Stimulated activated naive CD8-positive, alpha-beta T cell treated with anti-CD3 and anti-CD28 coated beads, Interleukin-15, amount 100 ng/mL, for 72 hours (primary cell): ENCODE measurements at regions not wholly inside any gene's neighbourhood (a gene's known extent, or its start where the extent isn't known, plus 50 kb on each side); places are given as distances from the start of the nearest gene placed in this dataset.
"Not testable (repeated sequence)": the region's sequence is repeated elsewhere in the genome, so short reads cannot be mapped to it uniquely, and the experiment has no call there.

Source experiments
- ATAC-seq: fragments of 150-1000 bp; cut with Tn5 transposase; 2 replicates; pipeline ENCODE4 v1.10.0; 2021; ENCODE audit warnings: mild to moderate bottlenecking, moderate library complexity
- DNase-seq, 2 donors: peaks; one replicate each; pipeline ENCODE4 v3.0.0; 2021 to 2022
- H3K27ac Mint-ChIP-seq, 2 donors: one replicate each; pipeline ENCODE4 v1.8.0; 2022; ENCODE audit warnings: mild to moderate bottlenecking in 2 of 2, mixed read lengths in 2 of 2, moderate library complexity in 2 of 2
- H3K27me3 Mint-ChIP-seq: one replicate; pipeline ENCODE4 v1.8.0; 2022; ENCODE audit warnings: mixed read lengths
- H3K4me1 Mint-ChIP-seq: one replicate; pipeline ENCODE4 v1.8.0; 2022; ENCODE audit warnings: mild to moderate bottlenecking, mixed read lengths
- H3K4me3 Mint-ChIP-seq, 2 donors: one replicate each; pipeline ENCODE4 v1.8.0; 2022; ENCODE audit warnings: mild to moderate bottlenecking in 2 of 2, mixed read lengths in 2 of 2, moderate library complexity in 1 of 2
- H3K9me3 Mint-ChIP-seq, 2 donors: one replicate each; pipeline ENCODE4 v1.8.0; 2022; ENCODE audit warnings: mixed read lengths in 2 of 2

DNA sequence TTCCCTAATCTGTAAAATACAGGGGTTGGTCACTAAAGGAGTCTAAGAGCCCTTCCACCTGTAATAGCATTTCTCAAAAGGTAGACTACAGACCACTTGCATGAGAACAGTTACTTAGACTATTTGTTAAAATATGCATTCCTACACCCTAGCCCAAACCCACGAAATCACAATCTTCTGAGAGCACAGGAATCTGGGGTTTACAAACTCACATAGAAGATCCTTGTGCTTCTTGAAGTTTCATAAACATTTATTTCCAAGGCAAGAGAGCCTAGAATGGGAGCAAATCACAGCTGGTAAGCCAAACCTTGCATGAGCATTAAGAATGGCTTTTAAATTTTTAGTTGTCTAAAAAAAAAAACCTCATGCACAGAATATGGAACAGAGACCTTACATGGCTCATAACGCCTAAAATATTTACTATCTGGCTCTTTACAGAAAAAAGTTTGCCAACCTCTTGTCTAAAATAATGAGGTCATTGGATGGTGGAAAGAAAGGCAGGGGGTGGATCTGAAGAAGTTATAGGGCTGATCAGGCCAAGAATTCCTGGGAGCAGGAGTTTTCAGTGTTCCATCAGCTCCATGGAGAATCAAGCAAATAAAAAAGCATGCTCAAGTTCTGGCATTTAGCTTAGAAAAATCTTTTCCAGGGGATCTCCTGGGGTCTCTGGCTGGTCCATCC lies 133.4 kb downstream of the CCDC34 start:
- H3K9me3 Mint-ChIP-seq = no peaks in the 10 kb centered on the region
- no peak overlapping the region for H3K4me3 Mint-ChIP-seq
- H3K27me3 Mint-ChIP-seq = peaks cover 9% of the 10 kb centered on the region
- H3K4me1 Mint-ChIP-seq = no peaks in the 10 kb centered on the region
- ATAC-seq = no peak
- DNase-seq = no peak
- H3K27ac Mint-ChIP-seq = no peak overlapping the region

- H3K27ac Mint-ChIP-seq = no peak overlapping the region
- no peak for ATAC-seq
- H3K4me3 Mint-ChIP-seq = no peak overlapping the region
- no peaks in the 10 kb centered on the region for H3K9me3 Mint-ChIP-seq
- H3K4me1 Mint-ChIP-seq = no peaks in the 10 kb centered on the region
- peaks cover 9% of the 10 kb centered on the region for H3K27me3 Mint-ChIP-seq
- no peak for DNase-seq
These were observed 134.1 kb downstream of the CCDC34 start for GRCh38 chr11:27228906-27229290.

DNA sequence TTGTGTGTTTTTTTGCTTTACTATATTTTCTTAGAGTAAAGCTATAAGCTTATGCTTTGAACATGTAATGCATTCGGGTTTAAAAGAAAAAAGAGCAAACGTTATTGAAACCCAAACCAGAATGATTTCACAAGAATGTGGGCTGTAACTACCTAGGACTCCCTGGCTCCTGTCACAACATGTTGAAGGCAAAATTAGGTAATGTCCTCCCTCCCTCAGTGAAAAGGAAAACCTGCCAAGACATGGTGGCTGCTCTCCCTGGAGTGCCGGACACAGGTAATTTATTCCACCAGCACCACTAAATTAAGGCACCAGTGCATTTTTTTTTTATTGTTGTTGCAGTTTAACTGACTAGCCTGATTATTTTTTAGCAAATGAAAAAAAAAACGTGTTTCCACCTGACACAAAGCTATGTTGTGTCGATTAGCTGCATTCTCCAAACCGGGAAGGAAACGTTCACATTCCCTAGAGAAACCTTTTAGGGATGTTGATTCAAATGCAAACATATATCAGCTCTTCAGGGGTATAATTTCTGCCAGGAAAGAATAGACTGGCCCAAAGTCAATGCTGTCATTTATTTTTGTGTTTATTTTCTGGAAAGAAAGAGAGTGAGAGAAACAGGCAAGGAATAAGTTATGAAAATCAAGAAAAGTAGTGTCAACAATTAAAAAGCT lies 134.6 kb downstream of the CCDC34 start:
- ATAC-seq (no peak), DNase-seq (no peak)
- Mint-ChIP-seq H3K27ac (no peak overlapping the region), H3K4me1 (no peaks in the 10 kb centered on the region), H3K27me3 (peaks cover 3% of the 10 kb centered on the region), H3K9me3 (no peaks in the 10 kb centered on the region), H3K4me3 (no peak overlapping the region)

DNA sequence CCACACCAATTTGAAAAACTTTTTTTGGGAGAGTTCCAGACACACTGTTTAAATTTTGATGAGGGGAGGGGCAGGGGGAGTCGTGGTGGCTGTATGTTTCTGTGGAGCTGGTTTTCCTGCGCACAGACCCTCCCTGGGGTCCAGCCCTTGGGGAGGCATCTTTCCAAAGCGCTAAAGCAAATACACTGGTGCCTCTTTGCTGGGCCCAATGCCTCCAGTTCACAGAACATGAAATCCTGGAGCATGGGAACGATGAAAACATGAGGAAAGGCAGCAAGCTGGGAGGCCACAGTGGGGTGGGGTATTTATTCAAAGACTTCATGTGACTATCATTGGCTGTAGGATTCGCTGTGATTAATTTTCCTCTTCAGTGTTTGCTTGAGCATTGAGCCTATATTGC lies 135.3 kb downstream of the CCDC34 start:
- no peak for DNase-seq
- ATAC-seq = no peak
- Mint-ChIP-seq H3K27me3 (no peaks in the 10 kb centered on the region), H3K27ac (no peak overlapping the region), H3K4me1 (no peaks in the 10 kb centered on the region), H3K4me3 (no peak overlapping the region), H3K9me3 (no peaks in the 10 kb centered on the region)

DNA sequence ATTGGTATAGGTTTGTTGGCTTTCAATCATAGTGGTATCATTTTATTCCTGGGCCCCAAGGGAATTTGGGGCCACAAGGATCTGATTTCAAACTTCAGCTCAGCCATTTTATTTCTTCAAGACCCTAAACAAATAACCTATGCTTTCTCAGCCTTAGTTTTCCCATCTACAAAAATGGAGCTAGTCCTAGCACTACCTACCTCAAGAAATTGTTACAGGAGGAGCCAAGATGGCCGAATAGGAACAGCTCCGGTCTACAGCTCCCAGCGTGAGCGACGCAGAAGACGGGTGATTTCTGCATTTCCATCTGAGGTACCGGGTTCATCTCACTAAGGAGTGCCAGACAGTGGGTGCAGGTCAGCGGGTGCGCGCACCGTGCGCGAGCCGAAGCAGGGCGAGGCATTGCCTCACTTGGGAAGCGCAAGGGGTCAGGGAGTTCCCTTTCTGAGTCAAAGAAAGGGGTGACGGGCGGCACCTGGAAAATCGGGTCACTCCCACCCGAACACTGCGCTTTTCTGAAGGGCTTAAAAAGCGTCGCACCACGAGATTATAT lies 143.5 kb downstream of the CCDC34 start:
- not testable (repeated sequence) for ATAC-seq, H3K4me1 Mint-ChIP-seq, H3K9me3 Mint-ChIP-seq, H3K4me3 Mint-ChIP-seq, H3K27me3 Mint-ChIP-seq, DNase-seq, H3K27ac Mint-ChIP-seq

DNA sequence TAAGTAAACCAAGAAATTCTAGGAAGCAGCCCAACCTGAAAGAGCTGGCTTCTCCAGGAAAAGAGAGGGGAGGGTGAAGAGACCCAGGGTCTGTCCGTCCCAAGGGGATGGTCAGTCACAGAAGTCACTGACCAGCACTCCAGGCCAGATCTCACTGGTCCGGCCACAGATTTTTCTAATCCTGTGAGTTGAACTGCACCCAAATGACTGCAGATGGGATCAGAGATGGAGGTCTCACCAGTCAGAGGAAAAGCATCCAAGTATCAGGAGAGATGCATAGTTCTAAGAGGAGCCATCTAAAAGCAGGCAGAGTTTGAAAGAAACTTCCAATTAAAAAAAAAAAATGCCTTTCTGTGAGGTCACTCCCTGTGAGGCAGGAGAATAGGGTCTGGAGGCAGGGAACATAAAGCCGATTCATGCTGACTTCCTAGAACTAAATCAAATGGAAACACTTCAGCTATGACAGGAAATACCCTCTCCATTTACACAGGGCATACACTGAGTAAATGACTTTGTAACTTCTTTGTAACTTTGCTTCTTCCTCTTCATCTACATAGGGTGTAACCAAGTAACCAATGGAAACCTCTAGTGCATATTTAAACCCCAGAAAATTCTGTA lies 144.5 kb downstream of the CCDC34 start:
- no peaks in the 10 kb centered on the region for H3K4me1 Mint-ChIP-seq
- H3K27me3 Mint-ChIP-seq = no peaks in the 10 kb centered on the region
- DNase-seq (no peak), ATAC-seq (no peak)
- H3K4me3 Mint-ChIP-seq = no peak overlapping the region
- H3K9me3 Mint-ChIP-seq = no peaks in the 10 kb centered on the region
- no peak overlapping the region for H3K27ac Mint-ChIP-seq

- Mint-ChIP-seq H3K27me3 (no peaks in the 10 kb centered on the region), H3K9me3 (no peaks in the 10 kb centered on the region), H3K27ac (no peak overlapping the region), H3K4me3 (no peak overlapping the region), H3K4me1 (no peaks in the 10 kb centered on the region)
- DNase-seq (no peak), ATAC-seq (no peak)
These were observed 145.0 kb downstream of the CCDC34 start for GRCh38 chr11:27217948-27218420.

- DNase-seq (no peak), ATAC-seq (no peak)
- Mint-ChIP-seq H3K27ac (no peak overlapping the region), H3K4me3 (no peak overlapping the region), H3K9me3 (no peaks in the 10 kb centered on the region), H3K4me1 (no peaks in the 10 kb centered on the region), H3K27me3 (no peaks in the 10 kb centered on the region)
These were observed 145.5 kb downstream of the CCDC34 start for GRCh38 chr11:27217496-27217895.

GRCh38 chr11:27216270-27217149 lies 146.5 kb downstream of the CCDC34 start:
- no peaks in the 10 kb centered on the region for H3K9me3 Mint-ChIP-seq
- H3K27ac Mint-ChIP-seq = no peak overlapping the region
- DNase-seq = no peak
- no peaks in the 10 kb centered on the region for H3K4me1 Mint-ChIP-seq
- peaks cover 8% of the 10 kb centered on the region for H3K27me3 Mint-ChIP-seq
- no peak overlapping the region for H3K4me3 Mint-ChIP-seq
- ATAC-seq = no peak

DNA sequence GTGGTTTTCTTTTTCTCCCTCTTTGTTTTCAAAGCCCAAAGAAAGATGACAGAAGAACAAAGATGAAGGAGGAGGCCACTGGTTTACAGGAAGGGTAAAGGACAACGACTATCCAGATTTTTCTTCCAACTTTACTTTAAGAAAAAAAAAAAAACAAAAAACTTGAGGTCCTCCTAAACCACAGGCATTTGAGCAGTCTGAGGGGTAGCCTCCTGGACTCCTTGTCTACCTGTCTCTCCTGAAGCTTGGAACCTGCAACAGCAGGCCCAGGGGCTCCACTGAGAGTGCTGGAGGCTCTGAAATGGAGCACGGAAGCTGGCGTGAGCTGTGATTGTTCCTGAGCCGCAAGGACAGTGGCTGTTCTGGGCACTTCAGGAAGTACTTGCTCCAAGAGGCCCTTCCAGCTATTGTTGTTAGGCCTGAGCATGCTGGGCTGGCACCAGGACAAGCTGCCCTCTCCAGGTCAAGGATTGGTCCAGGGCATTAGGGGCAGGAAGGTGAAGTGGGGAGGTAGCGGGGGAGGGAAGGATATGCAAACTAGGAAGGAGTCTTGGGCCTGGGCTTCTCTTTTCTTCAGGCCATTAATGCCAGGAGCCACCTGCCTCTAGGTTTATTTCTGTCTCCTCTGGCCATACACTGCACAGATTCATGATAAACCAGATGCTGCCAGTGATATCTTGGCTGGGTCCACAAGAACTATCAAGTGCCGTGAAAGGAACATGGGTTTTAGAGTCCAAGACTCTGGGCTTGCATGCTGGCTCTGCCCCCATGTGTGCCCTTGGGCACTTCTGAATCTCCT lies 147.3 kb downstream of the CCDC34 start:
- H3K27me3 Mint-ChIP-seq = peaks cover 10% of the 10 kb centered on the region
- DNase-seq (no peak), ATAC-seq (no peak)
- H3K27ac Mint-ChIP-seq = no peak overlapping the region
- no peaks in the 10 kb centered on the region for H3K4me1 Mint-ChIP-seq
- no peaks in the 10 kb centered on the region for H3K9me3 Mint-ChIP-seq
- H3K4me3 Mint-ChIP-seq = no peak overlapping the region

DNA sequence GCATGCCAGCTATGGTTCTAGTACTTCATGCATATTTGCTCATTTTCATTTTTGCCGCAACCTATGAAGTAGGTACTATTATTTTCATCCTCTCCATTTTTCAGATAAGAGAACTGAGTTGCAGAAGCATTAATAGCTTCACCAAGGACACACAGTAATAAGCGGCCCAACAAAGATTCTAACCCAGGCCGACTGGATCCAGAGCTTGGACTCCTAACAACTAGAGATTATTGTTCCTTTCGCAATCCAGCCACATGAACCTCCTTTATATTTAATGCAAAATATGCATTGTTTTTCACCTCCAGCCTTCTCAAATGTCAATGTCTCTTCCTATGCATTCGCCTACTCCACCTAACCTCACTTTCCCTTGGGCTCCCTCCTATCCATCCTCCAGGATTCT lies 148.3 kb downstream of the CCDC34 start:
- no peaks in the 10 kb centered on the region for H3K4me1 Mint-ChIP-seq

DNA sequence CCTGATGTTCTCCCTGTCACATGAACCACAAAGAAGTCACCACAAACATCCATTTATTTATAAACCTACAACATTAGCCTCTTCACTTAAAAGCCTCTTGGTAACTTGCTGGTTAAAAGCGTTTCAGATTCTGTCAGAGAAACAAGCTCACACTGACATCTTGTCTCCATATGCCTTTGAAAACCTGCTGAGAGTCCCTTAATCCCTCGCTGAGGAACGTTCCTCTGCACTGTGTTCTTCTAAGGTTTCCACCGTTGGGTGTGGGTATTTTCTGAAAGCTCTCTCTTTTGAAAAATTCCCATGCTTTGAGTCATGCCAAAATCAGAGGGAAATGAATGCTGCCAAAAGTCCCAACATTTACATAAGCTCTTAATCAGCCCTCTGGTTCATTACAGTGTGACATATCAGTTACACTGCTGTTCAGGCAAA lies 149.8 kb downstream of the CCDC34 start:
- no peak for ATAC-seq
- H3K9me3 Mint-ChIP-seq = no peaks in the 10 kb centered on the region
- H3K27ac Mint-ChIP-seq = no peak overlapping the region
- H3K27me3 Mint-ChIP-seq = peaks cover 10% of the 10 kb centered on the region
- no peak for DNase-seq
- no peaks in the 10 kb centered on the region for H3K4me1 Mint-ChIP-seq
- no peak overlapping the region for H3K4me3 Mint-ChIP-seq

More for the DNA sequence above, 148.3 kb downstream of the CCDC34 start:
- no peak for DNase-seq
- Mint-ChIP-seq H3K27me3 (peaks cover 10% of the 10 kb centered on the region), H3K9me3 (no peaks in the 10 kb centered on the region), H3K27ac (no peak overlapping the region), H3K4me3 (no peak overlapping the region)
- ATAC-seq = no peak

- Mint-ChIP-seq H3K4me1 (no peaks in the 10 kb centered on the region), H3K27ac (no peak overlapping the region), H3K27me3 (peaks cover 10% of the 10 kb centered on the region), H3K9me3 (peaks cover 0 to 6% of the 10 kb centered on the region in 2 donors), H3K4me3 (no peak overlapping the region)
- no peak for DNase-seq
- ATAC-seq = no peak
These were observed 150.7 kb downstream of the CCDC34 start for GRCh38 chr11:27212248-27212780.

DNA sequence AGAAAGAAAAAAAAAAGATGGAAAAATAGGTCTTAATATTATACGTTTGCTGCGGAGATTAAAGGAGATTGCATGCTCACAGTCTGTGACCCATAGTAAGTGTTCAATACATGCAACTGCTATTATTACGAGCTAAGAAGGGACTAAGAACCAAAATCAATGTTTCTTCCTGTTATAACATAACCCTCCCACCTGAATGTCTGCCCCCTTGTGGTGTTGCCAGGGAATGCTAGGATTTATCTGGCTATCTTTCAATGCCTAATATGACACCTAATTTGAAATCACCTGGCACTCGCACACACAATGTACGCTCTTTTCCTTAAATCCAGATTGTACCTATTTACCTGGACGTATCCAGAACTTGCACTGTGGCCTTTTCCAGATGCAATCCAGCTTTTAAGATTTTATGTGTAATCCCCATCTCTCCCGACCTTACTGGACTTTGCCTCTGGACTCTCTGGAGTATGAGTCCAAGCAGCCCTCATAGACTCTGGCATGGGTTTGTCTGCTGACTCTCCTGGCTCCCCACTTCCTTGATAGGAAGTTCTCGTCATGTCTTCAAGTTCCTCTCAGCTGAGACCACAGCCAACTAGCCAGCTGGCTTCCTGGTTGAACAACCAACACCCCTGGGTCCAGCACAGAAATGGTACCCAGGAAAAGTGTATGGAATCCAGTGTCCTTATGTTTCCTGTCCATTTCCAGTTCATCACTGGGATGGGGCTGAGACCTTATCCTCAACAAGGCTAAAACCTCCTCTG lies 151.5 kb downstream of the CCDC34 start:
- H3K4me1 Mint-ChIP-seq = no peaks in the 10 kb centered on the region
- DNase-seq = no peak
- no peak overlapping the region for H3K27ac Mint-ChIP-seq
- peaks cover 10% of the 10 kb centered on the region for H3K27me3 Mint-ChIP-seq
- no peak overlapping the region for H3K4me3 Mint-ChIP-seq
- peaks cover 0 to 6% of the 10 kb centered on the region in 2 donors for H3K9me3 Mint-ChIP-seq
- no peak for ATAC-seq
